Neural progenitor cell (in vitro differentiated cells): ENCODE measurements at regions not wholly inside any gene's neighbourhood (a gene's known extent, or its start where the extent isn't known, plus 50 kb on each side); places are given as distances from the start of the nearest gene placed in this dataset.

Experiments used
- DNase-seq: peaks from one replicate; pipeline ENCODE4 v3.0.0-alpha.2; 2016; ENCODE audit warnings: low spot score
- H2AFZ ChIP-seq: fragments of 200-600 bp; sonication (generic); replicated peaks from 2 replicates; pipeline ENCODE4 v1.6.1; 2016; ENCODE audit warnings: antibody characterized with exemption
- H3F3A ChIP-seq: fragments of 200-600 bp; sonication (generic); 2 replicates; pipeline ENCODE4 v1.6.1; 2016; ENCODE audit warnings: antibody characterized with exemption, low read depth
- H3K27ac ChIP-seq: fragments of 200-600 bp; sonication (generic); 2 replicates; pipeline ENCODE4 v1.5.1; 2016; ENCODE audit warnings: mild to moderate bottlenecking
- H3K27me3 ChIP-seq: fragments of 200-600 bp; sonication (generic); 2 replicates; pipeline ENCODE4 v1.6.1; 2016; ENCODE audit warnings: mild to moderate bottlenecking, moderate library complexity
- H3K36me3 ChIP-seq: fragments of 200-600 bp; sonication (generic); 2 replicates; pipeline ENCODE4 v1.5.1; 2016
- H3K4me1 ChIP-seq: fragments of 200-600 bp; sonication (generic); 2 replicates; pipeline ENCODE4 v1.6.1; 2016; ENCODE audit warnings: mixed run types
- H3K4me2 ChIP-seq: fragments of 200-600 bp; sonication (generic); 2 replicates; pipeline ENCODE4 v1.6.1; 2016
- H3K4me3 ChIP-seq: fragments of 200-600 bp; sonication (generic); 2 replicates; pipeline ENCODE4 v1.5.1; 2016
- H3K79me2 ChIP-seq: fragments of 200-600 bp; sonication (generic); 2 replicates; pipeline ENCODE4 v1.6.1; 2016; ENCODE audit warnings: low read depth
- H3K9ac ChIP-seq: fragments of 200-600 bp; sonication (generic); 2 replicates; pipeline ENCODE4 v1.6.1; 2016
- H3K9me3 ChIP-seq: fragments of 200-600 bp; sonication (generic); 2 replicates; pipeline ENCODE4 v1.5.1; 2016; ENCODE audit warnings: low read depth
- H4K20me1 ChIP-seq: fragments of 200-600 bp; sonication (generic); 2 replicates; pipeline ENCODE4 v1.6.1; 2016; ENCODE audit warnings: low read depth
- H3K27ac Mint-ChIP-seq: 3 replicates; pipeline ENCODE4 v1.8.0; 2021; ENCODE audit warnings: mixed read lengths
- H3K27me3 Mint-ChIP-seq: 2 replicates; pipeline ENCODE4 v1.8.0; 2022; ENCODE audit warnings: low read depth, mild to moderate bottlenecking, inconsistent platforms, moderate library complexity, mixed read lengths; ENCODE audit not compliant: insufficient read depth
- H3K36me3 Mint-ChIP-seq: 3 replicates; pipeline ENCODE4 v1.8.0; 2021; ENCODE audit warnings: mixed read lengths
- H3K4me1 Mint-ChIP-seq: 3 replicates; pipeline ENCODE4 v1.8.0; 2021; ENCODE audit warnings: mixed read lengths
- H3K4me3 Mint-ChIP-seq: 3 replicates; pipeline ENCODE4 v1.8.0; 2021; ENCODE audit warnings: mild to moderate bottlenecking, moderate library complexity, mixed read lengths
- H3K9me3 Mint-ChIP-seq: 3 replicates; pipeline ENCODE4 v1.8.0; 2020; ENCODE audit warnings: mixed read lengths
- CTCF ChIP-seq: fragments of 200-600 bp; sonication (generic); IDR thresholded peaks from 2 replicates; pipeline ENCODE4 v1.5.1; 2017; ENCODE audit warnings: antibody characterized with exemption, mild to moderate bottlenecking
- EZH2 ChIP-seq: fragments of 200-600 bp; sonication (generic); IDR thresholded peaks from 2 replicates; pipeline ENCODE4 v1.6.1; 2017; ENCODE audit warnings: antibody characterized with exemption, mild to moderate bottlenecking, moderate library complexity
- EZH2phosphoT487 ChIP-seq: fragments of 200-600 bp; sonication (generic); IDR thresholded peaks from 2 replicates; pipeline ENCODE4 v1.6.1; 2017; ENCODE audit warnings: antibody characterized with exemption

GRCh38 chr22:48102581-48102980 is 1340.1 kb downstream of the TBC1D22A start:
- Mint-ChIP-seq H3K4me1 (peaks cover 15% of the 10 kb centered on the region), H3K9me3 (peaks cover 2% of the 10 kb centered on the region), H3K27ac (no peak overlapping the region), H3K27me3 (peaks cover 12% of the 10 kb centered on the region), H3K4me3 (no peak overlapping the region), H3K36me3 (no peaks in the 10 kb centered on the region)
- H3K4me2 ChIP-seq: no peak overlapping the region
- H3K4me3 ChIP-seq: no peak overlapping the region
- H3K36me3 ChIP-seq: no peaks in the 10 kb centered on the region
- no peak overlapping the region for H2AFZ ChIP-seq
- H3K9ac ChIP-seq: no peak overlapping the region
- no peaks in the 10 kb centered on the region for H3K9me3 ChIP-seq
- H3K4me1 ChIP-seq: no peaks in the 10 kb centered on the region
- H3F3A ChIP-seq: no peaks in the 10 kb centered on the region
- no peaks in the 10 kb centered on the region for H4K20me1 ChIP-seq
- H3K79me2 ChIP-seq: no peaks in the 10 kb centered on the region
- TF ChIP-seq EZH2phosphoT487 (no peak), CTCF (no peak), EZH2 (no peak)
- no peak overlapping the region for H3K27ac ChIP-seq
- H3K27me3 ChIP-seq: no peaks in the 10 kb centered on the region
- no peak for DNase-seq

DNA sequence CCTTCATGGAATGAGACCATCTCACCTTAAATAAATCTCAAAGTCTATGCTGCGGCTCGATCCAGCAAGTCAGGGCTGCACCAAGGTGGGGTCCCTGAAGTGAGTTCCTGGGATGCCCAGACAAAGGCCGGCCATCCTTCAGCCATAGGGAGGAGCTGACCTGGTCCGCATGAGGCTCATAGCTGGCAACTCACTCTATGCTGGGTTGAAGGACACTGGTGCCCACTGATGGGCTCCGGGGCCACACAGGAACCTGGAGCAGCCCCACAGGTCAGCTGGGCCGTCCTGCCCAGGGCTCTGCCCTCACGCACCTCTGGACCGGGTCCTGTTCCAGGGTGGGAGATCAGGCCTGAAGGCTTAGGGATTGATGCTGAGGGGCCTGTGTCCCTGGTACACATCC is 1339.3 kb downstream of the TBC1D22A start:
- Mint-ChIP-seq H3K27ac (no peak overlapping the region), H3K4me3 (no peak overlapping the region), H3K27me3 (peaks cover 13% of the 10 kb centered on the region), H3K4me1 (peaks cover 21% of the 10 kb centered on the region), H3K36me3 (no peaks in the 10 kb centered on the region), H3K9me3 (peaks cover 2% of the 10 kb centered on the region)
- Histone ChIP-seq H3K4me3 (no peak overlapping the region), H3K9ac (no peak overlapping the region), H3K4me2 (no peak overlapping the region), H3K79me2 (no peaks in the 10 kb centered on the region), H3K36me3 (no peaks in the 10 kb centered on the region), H3K27me3 (no peaks in the 10 kb centered on the region), H3K9me3 (no peaks in the 10 kb centered on the region), H3K4me1 (no peaks in the 10 kb centered on the region), H3F3A (no peaks in the 10 kb centered on the region), H4K20me1 (no peaks in the 10 kb centered on the region), H2AFZ (no peak overlapping the region), H3K27ac (no peak overlapping the region)
- TF ChIP-seq EZH2 (no peak), EZH2phosphoT487 (no peak), CTCF (no peak)
- no peak for DNase-seq

DNA sequence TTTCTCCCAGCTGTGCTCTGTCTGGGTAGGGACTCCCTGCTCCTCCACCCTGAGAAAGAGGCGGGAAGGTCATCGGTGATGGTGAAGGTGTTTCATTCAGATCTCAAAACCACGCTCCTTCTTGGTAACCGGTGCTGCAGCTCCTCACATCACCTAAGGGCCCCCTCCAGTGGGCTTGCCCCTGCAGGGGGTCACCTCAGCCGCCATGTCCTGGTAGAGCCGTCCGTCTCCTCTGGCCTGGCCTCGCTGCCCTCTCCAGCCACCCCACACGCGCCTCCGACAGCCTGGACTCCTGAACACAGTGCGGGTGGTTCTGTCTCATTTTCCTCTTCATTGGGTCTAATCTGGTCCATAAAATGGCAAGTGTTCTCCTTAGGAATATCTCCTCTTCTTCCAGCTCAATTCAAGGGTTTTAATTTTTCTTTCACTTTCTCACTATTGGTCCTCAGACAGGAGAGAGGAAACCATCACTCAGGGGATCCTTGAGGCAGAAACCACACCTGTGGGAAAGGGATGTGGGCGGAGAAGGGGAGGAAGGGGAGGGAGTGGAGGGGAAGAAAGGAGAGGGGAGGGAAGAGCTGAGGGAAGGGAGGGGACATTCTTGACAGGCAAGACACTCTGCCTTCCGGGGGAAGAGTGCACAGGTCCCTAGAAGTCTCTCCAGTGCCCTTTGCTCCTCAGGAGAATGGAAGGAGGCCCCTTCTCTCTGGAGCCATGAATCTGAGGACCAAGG is 1338.4 kb downstream of the TBC1D22A start:
- H3K9me3 ChIP-seq: no peaks in the 10 kb centered on the region
- TF ChIP-seq CTCF: no peak
- no peaks in the 10 kb centered on the region for H3K4me1 ChIP-seq
- Mint-ChIP-seq H3K36me3 (no peaks in the 10 kb centered on the region), H3K4me3 (no peak overlapping the region), H3K4me1 (peaks cover 21% of the 10 kb centered on the region), H3K27me3 (peaks cover 8% of the 10 kb centered on the region), H3K27ac (no peak overlapping the region), H3K9me3 (peaks cover 2% of the 10 kb centered on the region)
- H3K4me3 ChIP-seq: no peak overlapping the region
- no peak overlapping the region for H3K27ac ChIP-seq
- H3K36me3 ChIP-seq: no peaks in the 10 kb centered on the region
- H3F3A ChIP-seq: no peaks in the 10 kb centered on the region
- H3K79me2 ChIP-seq: no peaks in the 10 kb centered on the region
- DNase-seq: no peak
- no peaks in the 10 kb centered on the region for H3K27me3 ChIP-seq
- no peak overlapping the region for H3K9ac ChIP-seq
- no peaks in the 10 kb centered on the region for H4K20me1 ChIP-seq
- no peak overlapping the region for H3K4me2 ChIP-seq
- H2AFZ ChIP-seq: no peak overlapping the region
